ENCODE measurements at regions not wholly inside any gene's neighbourhood (a gene's known extent, or its start where the extent isn't known, plus 50 kb on each side); places are given as distances from the start of the nearest gene placed in this dataset.

DNA sequence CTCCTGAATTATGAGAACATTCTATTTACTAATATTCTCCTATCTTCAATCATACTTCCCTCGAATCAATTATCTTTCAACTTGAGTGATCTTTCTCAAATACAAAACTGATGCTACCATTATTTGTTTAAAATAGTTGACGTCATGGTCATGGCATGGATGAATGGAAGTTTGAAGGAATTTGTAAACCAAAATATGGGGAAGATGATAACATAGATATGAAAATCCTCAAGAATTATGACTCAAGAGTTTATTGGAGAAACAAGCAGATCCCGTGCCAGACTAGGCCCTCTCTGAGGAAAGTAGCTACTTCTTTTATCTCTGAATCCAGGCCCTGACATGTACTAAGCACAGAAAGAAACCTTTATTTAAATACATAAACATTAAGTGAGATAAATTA, 270.4 kb upstream of the MC4R start:
- POLR2A ChIA-PET, result interaction anchor here (0.7 kb wide), 1 partner anchor 428 kb away, joined by 4 read pairs; no protein-coding TSS in a partner anchor
- Mint-ChIP-seq H3K4me3 (no peak overlapping the region), H3K9me3 (peaks cover 4% of the 10 kb centered on the region), H3K36me3 (ENCODE audit: low read depth) (no peaks in the 10 kb centered on the region), H3K4me1 (ENCODE audit: low read depth) (no peaks in the 10 kb centered on the region), H3K27ac (no peak overlapping the region), H3K27me3 (no peaks in the 10 kb centered on the region)
- ATAC-seq (no peak), DNase-seq (no peak)
- no peak for TF ChIP-seq CTCF (IDR thresholded peaks at IDR 0.05)
- CTCF ChIA-PET, result no interaction called here
- intact Hi-C loops (cut with micrococcal nuclease), result no loop called here

DNA sequence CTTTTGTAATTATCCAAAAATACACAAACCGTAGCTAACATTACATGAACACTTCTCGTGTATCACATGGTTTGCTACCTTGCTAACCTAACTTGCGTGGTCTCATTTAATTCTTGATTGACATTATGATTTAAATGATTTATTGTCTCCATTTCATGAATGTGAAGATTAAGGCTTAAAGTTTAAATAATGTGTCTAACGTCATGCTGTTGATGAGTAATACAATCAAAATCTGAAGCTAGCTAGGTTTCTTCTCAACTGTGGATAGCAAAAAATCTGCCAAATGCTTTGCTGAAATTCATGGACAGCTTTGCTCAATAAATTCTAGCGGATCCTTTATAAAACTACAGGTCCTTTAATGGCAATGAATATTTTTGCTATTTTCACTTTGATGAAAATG, 274.1 kb upstream of the MC4R start:
- Mint-ChIP-seq H3K4me3 (no peak overlapping the region), H3K27me3 (no peaks in the 10 kb centered on the region), H3K4me1 (ENCODE audit: low read depth) (no peaks in the 10 kb centered on the region), H3K27ac (no peak overlapping the region), H3K36me3 (ENCODE audit: low read depth) (no peaks in the 10 kb centered on the region), H3K9me3 (no peaks in the 10 kb centered on the region)
- intact Hi-C loops (cut with micrococcal nuclease), result no loop called here
- CTCF ChIA-PET, result no interaction called here
- ATAC-seq, result no peak
- DNase-seq, result no peak
- POLR2A ChIA-PET, result no interaction called here
- TF ChIP-seq CTCF (IDR thresholded peaks at IDR 0.05), result no peak

DNA sequence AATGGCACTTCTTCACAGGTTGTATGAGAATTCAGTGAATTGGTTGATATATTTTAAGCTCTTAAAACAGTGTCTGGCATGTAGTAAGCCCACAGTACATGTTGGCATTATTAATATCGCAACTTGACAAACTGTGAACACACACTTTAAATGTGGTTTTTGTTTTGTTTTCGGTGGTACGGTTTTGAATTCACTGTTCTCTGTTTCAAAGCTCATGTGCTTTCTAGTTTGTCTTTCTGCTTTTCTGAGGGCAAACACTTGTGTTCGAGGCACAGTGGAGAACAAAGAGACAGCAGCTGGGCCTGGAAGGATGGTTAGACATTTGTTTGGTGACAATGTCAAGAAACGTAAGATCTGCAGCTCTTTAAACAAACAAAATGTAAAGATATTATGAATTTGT, 276.5 kb upstream of the MC4R start:
- Mint-ChIP-seq H3K4me1 (ENCODE audit: low read depth) (no peaks in the 10 kb centered on the region), H3K27ac (no peak overlapping the region), H3K36me3 (ENCODE audit: low read depth) (no peaks in the 10 kb centered on the region), H3K4me3 (no peak overlapping the region), H3K9me3 (no peaks in the 10 kb centered on the region), H3K27me3 (no peaks in the 10 kb centered on the region)
- no peak for DNase-seq
- CTCF ChIA-PET, result no interaction called here
- POLR2A ChIA-PET, result no interaction called here
- ATAC-seq, result no peak
- no peak for TF ChIP-seq CTCF (IDR thresholded peaks at IDR 0.05)
- intact Hi-C loops (cut with micrococcal nuclease), result no loop called here

- no peak overlapping the region for H3K4me3 Mint-ChIP-seq
- H3K27me3 Mint-ChIP-seq, result no peaks in the 10 kb centered on the region
- intact Hi-C loops (cut with micrococcal nuclease), result no loop called here
- ATAC-seq, result no peak
- no peaks in the 10 kb centered on the region for H3K4me1 Mint-ChIP-seq (ENCODE audit: low read depth)
- POLR2A ChIA-PET, result no interaction called here
- CTCF ChIA-PET, result no interaction called here
- H3K36me3 Mint-ChIP-seq (ENCODE audit: low read depth), result no peaks in the 10 kb centered on the region
- no peak for DNase-seq
- H3K27ac Mint-ChIP-seq, result no peak overlapping the region
- no peak for TF ChIP-seq CTCF (IDR thresholded peaks at IDR 0.05)
- H3K9me3 Mint-ChIP-seq, result no peaks in the 10 kb centered on the region
These were observed 277.4 kb upstream of the MC4R start for GRCh38 chr18:60649842-60650536.

DNA sequence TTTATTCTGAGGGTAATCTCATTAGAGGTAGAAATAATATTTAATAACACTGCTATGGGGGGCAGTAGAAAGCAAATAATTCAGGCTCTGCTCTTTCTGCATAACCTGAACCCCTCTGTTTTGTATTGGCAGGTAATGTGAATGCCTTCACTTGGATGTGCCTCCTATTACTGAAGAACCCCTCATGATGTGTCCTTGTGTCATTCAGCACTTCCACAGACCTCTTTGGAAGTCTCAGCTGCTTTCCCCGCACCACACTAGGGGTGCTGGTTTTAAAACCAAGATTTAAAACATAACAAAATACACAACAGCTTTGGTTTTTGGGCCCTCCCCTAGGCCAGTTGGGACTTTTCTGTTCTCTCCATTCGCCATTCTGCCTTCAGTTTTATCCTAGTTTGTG, 281.7 kb upstream of the MC4R start:
- intact Hi-C loops (cut with micrococcal nuclease), result no loop called here
- Mint-ChIP-seq H3K9me3 (no peaks in the 10 kb centered on the region), H3K4me3 (no peak overlapping the region), H3K4me1 (ENCODE audit: low read depth) (no peaks in the 10 kb centered on the region), H3K36me3 (ENCODE audit: low read depth) (no peaks in the 10 kb centered on the region), H3K27me3 (no peaks in the 10 kb centered on the region), H3K27ac (no peak overlapping the region)
- ATAC-seq, result no peak
- CTCF ChIA-PET, result no interaction called here
- POLR2A ChIA-PET, result interaction anchor here (0.6 kb wide), 1 partner anchor 1066 kb away, joined by 3 read pairs; no protein-coding TSS in a partner anchor
- DNase-seq, result no peak
- TF ChIP-seq CTCF (IDR thresholded peaks at IDR 0.05), result no peak

Data from activated CD8-positive, alpha-beta T cell treated with anti-CD3 and anti-CD28 coated beads for 36 hours (primary cell).